ENCODE measurements at regions not wholly inside any gene's neighbourhood (a gene's known extent, or its start where the extent isn't known, plus 50 kb on each side); places are given as distances from the start of the nearest gene placed in this dataset.

- TF ChIP-seq ZNF302 (tag by site-specific recombination; IDR thresholded peaks at IDR 0.05; ENCODE audit: low read depth) (no peak; the same call in 1 of the 2 replicates), ZNF394 (tag by site-specific recombination; IDR thresholded peaks at IDR 0.05; ENCODE audit: borderline replicate concordance) (no peak), ZNF37A (tag by site-specific recombination; IDR thresholded peaks at IDR 0.05) (no peak), ZNF121 (tag by site-specific recombination; IDR thresholded peaks at IDR 0.05) (no peak), ZNF426 (tag by site-specific recombination; IDR thresholded peaks at IDR 0.05) (no peak), ZNF677 (tag by site-specific recombination; IDR thresholded peaks at IDR 0.05) (no peak), REST (tag by site-specific recombination; IDR thresholded peaks at IDR 0.05) (no peak), ZNF843 (tag by site-specific recombination; IDR thresholded peaks at IDR 0.05) (no peak), ZSCAN23 (tag by site-specific recombination; IDR thresholded peaks at IDR 0.05) (no peak), ZBTB6 (tag by site-specific recombination; IDR thresholded peaks at IDR 0.05) (no peak), ZNF138 (tag by site-specific recombination; IDR thresholded peaks at IDR 0.05; ENCODE audit: borderline replicate concordance) (0 out of 2 replicates have a peak, but pooled peaks have one; percentile 16), ZNF311 (tag by site-specific recombination; IDR thresholded peaks at IDR 0.05; ENCODE audit: borderline replicate concordance) (no peak), MZF1 (tag by site-specific recombination; IDR thresholded peaks at IDR 0.05; ENCODE audit: borderline replicate concordance) (no peak), ATF2 (tag by site-specific recombination; IDR thresholded peaks at IDR 0.05; ENCODE audit: low read depth) (no peak), TCF7L2 (IDR thresholded peaks at IDR 0.05; ENCODE audit: borderline replicate concordance, low read depth, low read length) (no peak), ZNF776 (tag by site-specific recombination; IDR thresholded peaks at IDR 0.05; ENCODE audit: borderline replicate concordance) (no peak), ZNF529 (tag by site-specific recombination; IDR thresholded peaks at IDR 0.05; ENCODE audit: insufficient replicate concordance) (no peak), ZNF501 (tag by site-specific recombination; IDR thresholded peaks at IDR 0.05) (0 out of 2 replicates have a peak, but pooled peaks have one; percentile 1), ZNF350 (tag by site-specific recombination; IDR thresholded peaks at IDR 0.05) (no peak), SP3 (tag by site-specific recombination; IDR thresholded peaks at IDR 0.05) (peak; percentile 45), ZNF433 (tag by site-specific recombination; IDR thresholded peaks at IDR 0.05; ENCODE audit: low read depth) (no peak), SCRT2 (tag by site-specific recombination; IDR thresholded peaks at IDR 0.05) (no peak), ZNF362 (tag by site-specific recombination; IDR thresholded peaks at IDR 0.05) (peak; percentile 17; the same call in 1 of the 2 replicates)
- TF ChIP-seq, protein P1, sequence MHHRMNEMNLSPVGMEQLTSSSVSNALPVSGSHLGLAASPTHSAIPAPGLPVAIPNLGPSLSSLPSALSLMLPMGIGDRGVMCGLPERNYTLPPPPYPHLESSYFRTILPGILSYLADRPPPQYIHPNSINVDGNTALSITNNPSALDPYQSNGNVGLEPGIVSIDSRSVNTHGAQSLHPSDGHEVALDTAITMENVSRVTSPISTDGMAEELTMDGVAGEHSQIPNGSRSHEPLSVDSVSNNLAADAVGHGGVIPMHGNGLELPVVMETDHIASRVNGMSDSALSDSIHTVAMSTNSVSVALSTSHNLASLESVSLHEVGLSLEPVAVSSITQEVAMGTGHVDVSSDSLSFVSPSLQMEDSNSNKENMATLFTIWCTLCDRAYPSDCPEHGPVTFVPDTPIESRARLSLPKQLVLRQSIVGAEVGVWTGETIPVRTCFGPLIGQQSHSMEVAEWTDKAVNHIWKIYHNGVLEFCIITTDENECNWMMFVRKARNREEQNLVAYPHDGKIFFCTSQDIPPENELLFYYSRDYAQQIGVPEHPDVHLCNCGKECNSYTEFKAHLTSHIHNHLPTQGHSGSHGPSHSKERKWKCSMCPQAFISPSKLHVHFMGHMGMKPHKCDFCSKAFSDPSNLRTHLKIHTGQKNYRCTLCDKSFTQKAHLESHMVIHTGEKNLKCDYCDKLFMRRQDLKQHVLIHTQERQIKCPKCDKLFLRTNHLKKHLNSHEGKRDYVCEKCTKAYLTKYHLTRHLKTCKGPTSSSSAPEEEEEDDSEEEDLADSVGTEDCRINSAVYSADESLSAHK (tag by site-specific recombination; IDR thresholded peaks at IDR 0.05), result no peak
- TF ChIP-seq, protein P2, sequence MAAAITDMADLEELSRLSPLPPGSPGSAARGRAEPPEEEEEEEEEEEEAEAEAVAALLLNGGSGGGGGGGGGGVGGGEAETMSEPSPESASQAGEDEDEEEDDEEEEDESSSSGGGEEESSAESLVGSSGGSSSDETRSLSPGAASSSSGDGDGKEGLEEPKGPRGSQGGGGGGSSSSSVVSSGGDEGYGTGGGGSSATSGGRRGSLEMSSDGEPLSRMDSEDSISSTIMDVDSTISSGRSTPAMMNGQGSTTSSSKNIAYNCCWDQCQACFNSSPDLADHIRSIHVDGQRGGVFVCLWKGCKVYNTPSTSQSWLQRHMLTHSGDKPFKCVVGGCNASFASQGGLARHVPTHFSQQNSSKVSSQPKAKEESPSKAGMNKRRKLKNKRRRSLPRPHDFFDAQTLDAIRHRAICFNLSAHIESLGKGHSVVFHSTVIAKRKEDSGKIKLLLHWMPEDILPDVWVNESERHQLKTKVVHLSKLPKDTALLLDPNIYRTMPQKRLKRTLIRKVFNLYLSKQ (tag by site-specific recombination; IDR thresholded peaks at IDR 0.05; ENCODE audit: borderline replicate concordance), result no peak
- TF ChIP-seq, protein P3, sequence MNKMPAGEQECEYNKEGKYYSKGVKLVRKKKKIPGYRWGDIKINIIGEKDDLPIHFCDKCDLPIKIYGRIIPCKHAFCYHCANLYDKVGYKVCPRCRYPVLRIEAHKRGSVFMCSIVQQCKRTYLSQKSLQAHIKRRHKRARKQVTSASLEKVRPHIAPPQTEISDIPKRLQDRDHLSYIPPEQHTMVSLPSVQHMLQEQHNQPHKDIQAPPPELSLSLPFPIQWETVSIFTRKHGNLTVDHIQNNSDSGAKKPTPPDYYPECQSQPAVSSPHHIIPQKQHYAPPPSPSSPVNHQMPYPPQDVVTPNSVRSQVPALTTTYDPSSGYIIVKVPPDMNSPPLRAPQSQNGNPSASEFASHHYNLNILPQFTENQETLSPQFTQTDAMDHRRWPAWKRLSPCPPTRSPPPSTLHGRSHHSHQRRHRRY (tag by site-specific recombination; IDR thresholded peaks at IDR 0.05), result no peak
These were observed 143.9 kb upstream of the ZNF536 start (continued) for GRCh38 chr19:30228113-30228834.
